GM12875 (cell line): ENCODE measurements at regions not wholly inside any gene's neighbourhood (a gene's known extent, or its start where the extent isn't known, plus 50 kb on each side); places are given as distances from the start of the nearest gene placed in this dataset.

Experiments used
- H3K4me3 ChIP-seq: one replicate; pipeline ENCODE4 v1.5.1; 2011; ENCODE audit warnings: low read depth, low read length, control low read depth
- TF ChIP-seq, protein P1 (sequence below): IDR thresholded peaks from 2 replicates; pipeline ENCODE4 v1.5.1; 2011; ENCODE audit warnings: low read depth, mild to moderate bottlenecking, control low read depth, inconsistent platforms, low read length, moderate library complexity, borderline replicate concordance; ENCODE audit not compliant: insufficient read depth

DNA sequence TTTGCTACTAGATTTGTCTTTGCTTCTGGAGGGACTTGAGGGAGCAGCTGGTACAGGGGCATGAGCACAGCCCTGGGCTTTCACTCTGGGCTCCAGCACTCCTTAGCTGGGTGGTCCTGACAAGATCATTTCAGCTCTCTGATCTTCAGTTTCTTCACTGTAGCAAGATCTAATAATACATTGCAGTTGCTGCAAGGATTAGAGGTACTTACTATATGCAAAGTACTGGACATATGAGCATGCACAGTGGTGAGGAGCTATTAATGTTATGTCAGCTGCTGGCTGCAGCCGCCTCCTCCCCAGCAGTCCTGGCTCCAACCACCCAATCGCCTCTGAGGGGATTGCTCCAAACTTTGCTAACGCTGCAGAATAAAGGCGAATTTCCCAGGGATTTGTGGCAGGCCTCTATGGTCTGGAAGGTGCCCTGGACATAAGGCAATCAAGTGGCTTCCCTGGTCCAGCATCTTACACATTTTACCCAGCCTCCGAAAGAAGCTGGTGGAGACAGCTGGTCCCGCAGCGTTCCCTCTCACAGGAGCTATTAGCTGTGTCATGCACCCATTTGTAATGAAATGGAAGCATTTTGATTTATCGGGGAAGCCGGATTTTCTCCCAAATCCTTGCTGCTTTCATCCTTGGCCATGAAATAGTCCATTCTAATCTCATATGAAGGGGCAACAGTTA lies 96.7 kb downstream of the RHOB start:
- H3K4me3 ChIP-seq = no peak overlapping the region
- TF ChIP-seq, protein P1, sequence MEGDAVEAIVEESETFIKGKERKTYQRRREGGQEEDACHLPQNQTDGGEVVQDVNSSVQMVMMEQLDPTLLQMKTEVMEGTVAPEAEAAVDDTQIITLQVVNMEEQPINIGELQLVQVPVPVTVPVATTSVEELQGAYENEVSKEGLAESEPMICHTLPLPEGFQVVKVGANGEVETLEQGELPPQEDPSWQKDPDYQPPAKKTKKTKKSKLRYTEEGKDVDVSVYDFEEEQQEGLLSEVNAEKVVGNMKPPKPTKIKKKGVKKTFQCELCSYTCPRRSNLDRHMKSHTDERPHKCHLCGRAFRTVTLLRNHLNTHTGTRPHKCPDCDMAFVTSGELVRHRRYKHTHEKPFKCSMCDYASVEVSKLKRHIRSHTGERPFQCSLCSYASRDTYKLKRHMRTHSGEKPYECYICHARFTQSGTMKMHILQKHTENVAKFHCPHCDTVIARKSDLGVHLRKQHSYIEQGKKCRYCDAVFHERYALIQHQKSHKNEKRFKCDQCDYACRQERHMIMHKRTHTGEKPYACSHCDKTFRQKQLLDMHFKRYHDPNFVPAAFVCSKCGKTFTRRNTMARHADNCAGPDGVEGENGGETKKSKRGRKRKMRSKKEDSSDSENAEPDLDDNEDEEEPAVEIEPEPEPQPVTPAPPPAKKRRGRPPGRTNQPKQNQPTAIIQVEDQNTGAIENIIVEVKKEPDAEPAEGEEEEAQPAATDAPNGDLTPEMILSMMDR = no peak

DNA sequence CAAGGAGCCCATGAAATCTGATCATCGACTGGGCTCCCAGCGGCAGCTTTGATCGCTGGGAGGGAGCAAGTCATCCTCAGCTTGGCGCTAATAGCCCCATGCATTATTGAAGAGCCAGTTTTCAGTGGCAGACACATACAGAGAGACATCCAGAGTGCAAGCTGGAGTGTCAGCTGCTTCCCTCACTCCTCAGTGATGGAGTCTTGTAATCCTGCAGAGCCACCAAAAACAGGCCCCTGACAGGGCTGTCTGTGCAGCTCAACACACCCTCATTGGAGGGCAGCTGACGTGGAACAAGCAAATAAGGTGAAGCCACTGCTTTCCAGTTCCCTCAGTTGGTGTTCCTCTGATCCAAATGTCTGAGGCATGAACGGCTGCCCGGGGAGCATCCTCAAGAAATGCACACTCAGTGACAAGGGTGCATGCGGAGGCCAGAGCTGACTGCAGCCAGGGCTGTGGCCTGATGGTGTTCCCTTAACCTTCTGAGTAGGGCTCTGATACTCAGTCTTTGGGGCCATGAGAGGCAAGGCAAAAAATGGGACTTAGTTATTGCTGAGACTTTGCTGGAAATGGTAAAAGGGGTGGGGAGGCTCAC lies 97.4 kb downstream of the RHOB start:
- TF ChIP-seq, protein P1 = no peak

DNA sequence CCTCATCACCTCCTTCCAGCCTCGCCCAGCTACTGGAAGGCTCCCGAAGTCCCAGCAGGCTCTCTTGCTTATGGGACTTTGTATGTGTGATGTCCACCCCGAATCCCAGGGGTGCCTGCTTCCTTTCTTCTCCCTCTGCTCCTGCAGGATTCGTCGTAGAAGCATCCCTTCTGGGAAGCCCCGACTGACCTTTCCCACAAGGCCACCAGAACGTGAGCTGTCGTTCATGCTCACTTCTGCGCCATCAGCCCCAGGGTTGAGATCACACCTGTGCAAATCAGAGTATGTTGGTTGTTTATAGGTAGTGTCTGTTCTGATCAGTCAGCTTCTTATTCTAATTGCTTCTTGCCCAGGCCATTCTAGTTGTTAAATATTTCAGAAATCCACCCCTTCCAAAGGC lies 101.8 kb downstream of the HS1BP3 start:
- no peak overlapping the region for H3K4me3 ChIP-seq
- TF ChIP-seq, protein P1 = no peak

More for the DNA sequence above, 97.4 kb downstream of the RHOB start:
- H3K4me3 ChIP-seq = no peak overlapping the region

DNA sequence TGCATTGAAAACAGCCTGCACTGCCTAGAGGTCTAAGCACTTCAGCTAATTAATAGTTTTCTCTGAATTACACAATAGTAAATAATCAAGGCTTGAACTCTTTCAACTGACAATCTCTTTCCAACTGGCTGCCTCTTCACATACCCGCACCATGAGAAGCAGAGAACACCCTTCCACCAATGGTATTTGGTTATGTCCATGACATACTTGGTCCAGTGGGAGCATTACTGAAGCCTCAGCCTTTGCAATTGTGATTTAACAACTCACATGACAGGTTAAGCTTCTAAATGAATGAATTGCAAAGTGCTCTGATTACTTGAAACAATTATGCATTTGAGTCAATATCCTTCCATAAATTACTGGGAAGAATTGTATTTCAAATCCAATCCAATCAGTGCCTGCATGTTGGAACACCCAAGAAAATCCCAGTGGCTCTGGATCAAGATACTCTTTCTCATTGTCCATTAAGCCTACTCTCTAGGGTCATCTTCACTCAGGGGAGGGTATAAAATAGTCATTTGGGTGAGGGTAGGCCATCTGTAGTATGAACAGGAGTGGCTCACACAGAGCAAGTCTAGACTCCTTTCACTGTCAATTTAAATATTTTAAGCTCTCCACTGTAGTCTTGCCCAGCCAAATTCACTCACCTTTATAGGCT lies 101.1 kb downstream of the HS1BP3 start:
- no peak overlapping the region for H3K4me3 ChIP-seq
- TF ChIP-seq, protein P1 = no peak

DNA sequence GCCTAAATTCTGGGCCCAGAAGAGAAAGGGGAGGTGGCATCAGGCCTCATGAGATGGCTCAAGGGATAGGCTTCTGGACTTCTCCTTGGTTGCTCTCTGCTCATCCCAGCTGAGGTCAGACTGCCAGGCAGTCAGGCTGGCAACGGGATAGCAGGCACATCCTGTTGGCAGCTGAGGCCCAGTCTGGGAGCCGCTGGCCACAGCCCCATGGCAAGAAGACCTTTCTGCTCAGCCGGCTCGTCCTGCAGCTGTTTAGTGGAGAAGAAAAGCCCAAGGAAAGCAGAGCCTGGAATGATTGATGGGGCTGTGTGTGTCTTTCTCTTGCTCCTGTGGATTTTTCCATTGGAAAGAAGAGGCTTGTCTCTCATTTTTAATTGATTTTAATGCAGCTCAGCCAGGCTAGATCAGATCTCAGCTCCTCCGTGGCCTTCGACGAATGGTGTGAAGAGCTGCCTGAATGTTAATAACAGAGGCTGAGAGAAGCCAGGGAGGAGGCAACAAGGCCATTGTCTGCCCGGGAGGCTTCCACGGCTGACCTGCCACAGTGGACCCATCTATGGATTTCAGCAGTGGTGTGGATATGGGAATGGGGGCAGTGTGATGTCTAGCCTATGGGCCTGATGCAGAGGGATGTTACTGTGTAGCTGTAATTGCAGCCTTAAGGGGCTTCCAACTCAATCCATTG lies 99.5 kb downstream of the HS1BP3 start:
- TF ChIP-seq, protein P1 = no peak

DNA sequence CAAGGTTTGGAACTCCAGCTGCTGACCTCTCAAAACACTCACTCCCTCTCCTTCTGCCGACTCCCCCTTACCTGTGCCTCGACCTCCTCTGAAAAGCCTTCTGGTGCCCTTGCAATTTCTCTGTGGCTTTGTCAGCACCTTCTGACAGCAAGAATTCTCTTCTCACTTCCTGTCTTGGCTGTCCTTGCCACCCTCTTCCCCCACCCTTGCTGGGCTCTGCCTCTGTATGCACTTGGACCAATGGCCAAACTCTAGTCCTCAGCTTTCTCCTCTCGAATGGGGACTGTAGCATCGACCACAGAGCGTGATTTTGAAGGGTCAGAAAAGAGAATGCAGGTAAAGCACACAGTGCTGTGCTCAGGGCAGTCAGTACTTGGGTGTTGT lies 99.0 kb downstream of the HS1BP3 start:
- H3K4me3 ChIP-seq = no peak overlapping the region
- TF ChIP-seq, protein P1 = no peak

More for the DNA sequence above, 99.5 kb downstream of the HS1BP3 start:
- H3K4me3 ChIP-seq = no peak overlapping the region
